Left renal cortex interstitium (tissue), 4 donors: ENCODE measurements at regions not wholly inside any gene's neighbourhood (a gene's known extent, or its start where the extent isn't known, plus 50 kb on each side); places are given as distances from the start of the nearest gene placed in this dataset.
"Not testable (repeated sequence)": the region's sequence is repeated elsewhere in the genome, so short reads cannot be mapped to it uniquely, and the experiment has no call there.

Source experiments
- DNase-seq, 4 donors: peaks; one replicate each; pipeline ENCODE4 v3.0.0-alpha.2; 2013; ENCODE audit warnings: low read depth in 4 of 4, low spot score in 2 of 4, missing footprints in 1 of 4

DNA sequence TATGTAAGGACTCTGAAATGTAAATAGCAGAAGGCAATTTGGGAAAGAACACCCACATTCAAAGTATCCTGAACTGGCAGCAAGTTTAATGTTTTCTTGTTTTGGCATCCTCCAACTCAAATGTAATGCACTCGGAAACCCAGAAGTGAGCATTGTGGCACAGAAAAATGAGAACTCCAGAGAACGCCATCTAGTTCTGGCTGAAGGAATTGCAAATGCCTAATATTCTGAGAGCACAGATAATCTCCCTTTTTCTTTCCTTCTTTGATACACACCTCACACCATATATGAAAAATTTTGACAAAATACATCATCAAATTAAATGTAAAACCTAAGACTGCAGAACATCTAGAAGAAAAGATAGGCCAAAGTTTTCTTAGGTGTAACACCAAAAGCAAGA, 52.1 kb downstream of the PWWP3B start:
- no peak for DNase-seq

- DNase-seq, result no peak
These were observed 75.3 kb downstream of the PWWP3B start for GRCh38 chrX:106243376-106243775.

GRCh38 chrX:106246511-106246910, 78.4 kb downstream of the PWWP3B start:
- no peak for DNase-seq

DNA sequence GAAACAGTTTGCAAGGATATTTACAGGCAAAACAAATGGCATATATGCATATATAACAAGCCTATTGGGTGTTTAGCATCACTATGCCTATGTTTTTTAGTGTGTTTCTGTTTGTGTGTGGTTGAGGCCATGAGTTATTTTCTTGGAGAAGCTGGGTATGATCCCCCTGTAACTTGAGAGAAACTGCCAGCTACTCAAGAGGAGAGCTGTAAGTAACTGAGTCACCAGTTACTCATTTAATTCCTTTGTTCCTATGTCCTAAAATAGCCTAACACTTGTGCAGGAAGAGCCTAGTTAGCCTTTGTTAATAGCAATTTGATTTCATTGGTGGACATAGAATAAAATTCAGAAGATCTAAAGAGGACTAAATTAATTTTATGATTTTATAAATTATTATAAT, 79.1 kb downstream of the PWWP3B start:
- DNase-seq, result no peak

- no peak for DNase-seq
These were observed 81.7 kb downstream of the PWWP3B start for GRCh38 chrX:106249706-106250379.

DNA sequence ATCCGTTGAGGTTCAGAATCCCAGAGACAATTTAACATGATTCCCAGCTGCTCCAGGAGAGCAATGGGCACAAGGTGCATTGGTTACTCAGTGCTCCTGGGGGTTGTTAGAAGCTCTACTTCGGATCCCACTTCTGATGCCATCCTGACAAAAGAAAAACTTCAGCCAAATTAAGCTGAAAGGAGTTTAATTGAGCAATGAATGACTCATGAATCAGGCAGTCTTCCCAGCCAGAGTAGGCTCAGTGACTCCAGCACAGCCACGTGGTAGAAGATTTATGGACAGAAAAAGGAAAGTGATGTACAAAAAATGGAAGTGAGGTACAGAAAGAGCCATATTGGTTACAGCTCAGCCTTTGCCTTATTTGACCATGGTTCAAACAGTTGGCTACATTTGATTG, 95.7 kb downstream of the PWWP3B start:
- DNase-seq, result no peak

GRCh38 chrX:106273947-106274587, 106.0 kb downstream of the PWWP3B start:
- DNase-seq, result not testable (repeated sequence)

GRCh38 chrX:106275172-106275571, 107.1 kb downstream of the PWWP3B start:
- DNase-seq, result not testable (repeated sequence)

- no peak for DNase-seq
These were observed 110.8 kb downstream of the PWWP3B start for GRCh38 chrX:106278951-106279350.

DNA sequence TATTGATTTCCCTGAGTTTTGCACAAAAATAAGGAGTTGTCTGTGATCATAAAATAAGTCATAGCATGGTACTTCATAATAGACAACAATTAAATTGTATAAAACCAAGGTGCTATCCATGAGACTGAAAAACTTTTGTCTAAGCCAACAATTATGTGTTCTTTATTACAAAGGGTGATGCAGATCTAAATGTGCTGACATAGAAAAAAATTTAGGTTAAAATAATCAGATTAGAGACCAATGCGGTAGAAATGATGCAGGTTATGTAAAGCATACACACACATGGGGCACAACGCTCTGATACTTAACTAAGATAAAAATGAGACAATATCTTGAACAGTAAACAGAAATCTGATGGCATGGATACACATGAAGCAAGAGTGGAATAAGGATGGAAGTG, 113.3 kb downstream of the PWWP3B start:
- no peak for DNase-seq

- DNase-seq, result no peak
These were observed 115.7 kb downstream of the PWWP3B start for GRCh38 chrX:106283841-106284240.

- no peak for DNase-seq
These were observed 116.4 kb downstream of the PWWP3B start for GRCh38 chrX:106284431-106285025.

- DNase-seq, result no peak
These were observed 118.0 kb downstream of the PWWP3B start for GRCh38 chrX:106286053-106286650.

DNA sequence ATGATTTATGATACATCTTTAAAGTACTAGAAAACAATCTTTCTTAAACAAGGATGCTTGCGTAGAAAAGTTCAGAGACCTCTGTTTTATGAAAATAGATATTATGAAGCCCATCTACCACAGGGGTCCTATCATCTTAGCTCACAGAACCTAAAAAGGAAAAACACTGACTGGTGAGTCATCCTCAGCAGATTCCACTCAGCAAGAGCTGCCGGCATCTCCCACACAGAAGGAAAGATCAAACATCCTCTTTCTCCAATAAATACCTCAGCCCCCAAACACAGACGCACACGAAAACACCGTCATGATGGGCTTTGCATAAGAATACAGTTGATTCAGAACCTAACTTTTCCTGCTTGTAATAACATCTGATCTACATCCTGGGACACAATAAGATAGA, 122.7 kb downstream of the PWWP3B start:
- DNase-seq, result not testable (repeated sequence)

DNA sequence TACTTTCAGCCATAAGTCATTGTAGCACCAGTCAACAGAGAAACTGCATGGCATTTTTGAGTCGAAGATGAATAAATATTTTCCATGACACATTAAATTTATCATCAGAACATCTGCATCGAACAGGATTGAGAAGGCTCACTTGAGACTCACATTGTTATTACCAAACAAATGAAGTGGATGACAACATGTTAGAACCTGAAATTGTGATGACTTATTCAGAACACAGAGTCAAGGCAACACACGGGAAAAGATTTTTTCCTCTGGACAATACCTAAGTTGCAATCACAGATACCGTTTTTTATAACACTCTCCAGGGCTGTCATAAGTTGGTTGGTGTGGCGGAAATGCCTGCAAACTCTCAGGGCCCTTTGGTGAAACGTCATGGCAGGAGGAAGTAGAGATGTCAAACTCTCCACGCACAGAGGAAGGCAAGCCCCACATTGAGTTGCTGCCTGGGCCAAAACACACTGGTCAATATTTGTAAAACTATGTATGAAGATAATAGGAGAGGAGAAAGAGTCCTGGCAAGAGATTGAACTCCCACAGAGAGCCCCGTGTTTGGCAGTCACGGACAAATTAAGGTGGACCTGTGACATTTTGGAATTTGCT, 123.8 kb downstream of the PWWP3B start:
- DNase-seq, result not testable (repeated sequence)

DNA sequence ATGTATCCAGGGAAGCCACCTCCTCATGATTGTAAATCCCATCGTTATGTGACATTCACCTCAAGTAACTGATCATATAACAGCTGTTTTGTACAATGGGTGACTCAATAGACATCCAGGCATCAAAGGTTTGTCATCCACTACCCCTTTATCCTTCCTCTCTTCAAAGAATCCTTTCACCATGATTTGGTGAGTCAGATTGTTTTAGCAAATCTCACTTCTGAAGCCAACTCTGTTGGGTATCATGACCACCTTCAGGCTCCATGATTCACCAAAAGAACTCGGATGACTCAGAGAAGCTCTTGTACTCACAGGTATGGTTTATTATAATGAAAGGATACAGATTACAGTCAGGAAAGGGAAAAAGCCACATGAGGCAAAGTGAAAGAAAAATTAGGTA, 132.1 kb downstream of the PWWP3B start:
- DNase-seq, result no peak

DNA sequence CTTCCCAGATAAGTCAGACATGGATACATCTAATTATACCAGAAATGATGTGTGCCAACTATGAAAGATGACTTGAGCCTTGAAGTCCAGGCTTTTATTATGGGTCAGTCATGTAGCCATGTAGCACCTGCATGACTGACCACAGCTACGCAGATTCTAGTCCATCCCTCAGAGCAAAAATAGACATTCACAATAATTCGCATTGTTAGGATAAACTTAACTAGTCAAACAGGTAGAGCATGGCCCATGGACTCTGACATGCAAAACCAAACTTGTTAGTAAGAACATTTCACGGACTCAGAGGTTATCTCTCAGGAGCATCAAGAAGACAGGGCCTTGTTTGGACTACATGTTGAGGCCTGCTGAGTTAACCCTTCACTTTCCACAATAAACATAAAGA, 132.6 kb downstream of the PWWP3B start:
- DNase-seq, result no peak

- DNase-seq, result no peak
These were observed 134.2 kb downstream of the PWWP3B start for GRCh38 chrX:106302304-106302703.

- no peak for DNase-seq
These were observed 138.4 kb downstream of the PWWP3B start for GRCh38 chrX:106306391-106306947.

DNA sequence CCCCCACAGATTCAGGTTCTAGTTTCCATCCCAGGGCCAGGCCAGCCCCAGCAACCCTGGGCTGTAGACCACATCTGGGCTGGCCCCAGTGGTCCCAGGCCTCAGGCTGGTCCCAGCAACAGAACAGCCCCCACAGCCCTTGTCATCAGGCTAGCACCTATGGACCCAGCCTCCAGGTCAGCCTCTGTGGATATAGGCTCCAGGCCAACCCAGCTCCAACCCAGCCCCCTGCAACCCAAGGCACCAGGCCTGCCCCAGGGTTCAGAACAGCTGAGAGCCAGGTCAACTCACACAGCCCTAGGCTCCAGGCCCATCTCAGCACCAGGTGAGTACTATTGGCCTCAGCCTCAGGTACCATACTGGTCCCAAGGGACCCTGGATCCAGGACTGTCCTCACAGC, 155.3 kb downstream of the PWWP3B start:
- DNase-seq, result no peak

DNA sequence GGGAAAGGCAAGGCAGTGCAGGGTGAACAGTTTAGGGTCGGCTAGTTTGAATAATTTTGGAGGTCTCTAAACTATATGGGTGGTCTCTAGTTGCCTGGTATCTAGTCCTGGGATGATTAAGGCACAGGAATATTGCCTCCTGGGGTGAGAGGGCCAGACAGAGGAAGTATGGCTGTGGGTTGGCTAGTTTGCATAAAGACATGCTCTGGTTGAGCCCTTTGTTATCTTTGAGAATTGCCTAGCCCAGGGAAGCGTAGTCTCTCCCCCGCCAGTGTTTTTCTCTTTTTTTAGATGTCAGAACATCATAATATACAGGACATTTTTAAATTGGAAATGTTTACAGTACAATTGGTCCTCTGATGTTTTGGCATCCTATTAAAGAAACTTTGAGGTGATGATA, 163.5 kb downstream of the PWWP3B start:
- no peak for DNase-seq
